HG03159 (cell line): ENCODE measurements at regions not wholly inside any gene's neighbourhood (a gene's known extent, or its start where the extent isn't known, plus 50 kb on each side); places are given as distances from the start of the nearest gene placed in this dataset.

ENCODE experiments used
- ATAC-seq: cut with Tn5 transposase; IDR thresholded peaks from one replicate; pipeline ENCODE4 v1.9.1; 2021; ENCODE audit warnings: mild to moderate bottlenecking, moderate library complexity; ENCODE audit not compliant: unreplicated experiment

GRCh38 chr10:78756604-78757343 lies 312.0 kb upstream of the ZMIZ1 start:
- no peak for ATAC-seq

DNA sequence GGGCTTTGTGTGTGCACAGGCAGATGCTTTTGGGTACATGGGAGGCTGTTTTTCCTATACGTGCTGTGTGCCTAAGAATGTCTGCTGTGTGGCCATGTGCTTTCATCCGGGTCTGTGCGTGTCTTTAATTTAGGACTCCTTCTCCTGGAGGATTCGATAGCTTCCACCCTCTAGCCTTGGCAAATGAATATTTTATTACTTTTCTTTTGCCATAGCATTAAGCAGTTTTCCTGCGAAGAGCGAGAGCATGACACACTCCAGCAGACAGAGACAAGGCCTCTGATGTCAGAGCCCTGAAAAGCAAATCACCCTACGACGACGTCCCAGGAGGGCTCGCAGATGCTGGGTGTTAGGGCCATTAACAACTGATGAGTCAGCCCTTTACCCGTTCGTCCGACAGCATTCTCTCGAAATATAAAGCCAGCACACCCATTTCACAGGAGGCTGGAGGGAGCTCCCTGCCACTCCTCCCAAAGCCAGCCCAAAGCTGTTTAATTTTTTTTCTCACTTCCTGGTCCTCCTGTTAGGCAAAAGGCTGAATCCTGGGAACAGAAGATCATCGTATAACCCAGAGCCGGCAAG lies 311.3 kb upstream of the ZMIZ1 start:
- ATAC-seq, result no peak

DNA sequence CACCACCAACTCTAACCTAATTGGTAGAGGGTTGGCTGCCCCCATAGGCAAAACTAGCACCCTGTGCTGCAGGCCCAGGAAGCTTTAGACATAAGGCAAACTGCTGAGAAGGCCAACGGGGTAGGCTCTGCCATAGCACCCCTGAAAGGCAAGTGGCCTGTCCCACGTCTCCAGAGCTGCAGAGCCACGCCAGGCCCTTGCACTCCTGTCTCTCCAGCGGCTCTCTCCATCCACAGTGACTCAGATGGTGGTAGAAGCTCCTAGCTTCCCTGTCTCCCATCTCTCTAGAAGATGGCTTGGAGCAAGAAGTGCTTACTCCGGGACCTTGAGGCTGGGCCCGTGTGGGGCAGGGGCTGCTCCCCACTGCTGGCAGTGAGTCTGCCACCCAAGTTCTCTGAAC lies 310.6 kb upstream of the ZMIZ1 start:
- no peak for ATAC-seq

GRCh38 chr10:78759456-78760120 lies 309.2 kb upstream of the ZMIZ1 start:
- ATAC-seq, result no peak

DNA sequence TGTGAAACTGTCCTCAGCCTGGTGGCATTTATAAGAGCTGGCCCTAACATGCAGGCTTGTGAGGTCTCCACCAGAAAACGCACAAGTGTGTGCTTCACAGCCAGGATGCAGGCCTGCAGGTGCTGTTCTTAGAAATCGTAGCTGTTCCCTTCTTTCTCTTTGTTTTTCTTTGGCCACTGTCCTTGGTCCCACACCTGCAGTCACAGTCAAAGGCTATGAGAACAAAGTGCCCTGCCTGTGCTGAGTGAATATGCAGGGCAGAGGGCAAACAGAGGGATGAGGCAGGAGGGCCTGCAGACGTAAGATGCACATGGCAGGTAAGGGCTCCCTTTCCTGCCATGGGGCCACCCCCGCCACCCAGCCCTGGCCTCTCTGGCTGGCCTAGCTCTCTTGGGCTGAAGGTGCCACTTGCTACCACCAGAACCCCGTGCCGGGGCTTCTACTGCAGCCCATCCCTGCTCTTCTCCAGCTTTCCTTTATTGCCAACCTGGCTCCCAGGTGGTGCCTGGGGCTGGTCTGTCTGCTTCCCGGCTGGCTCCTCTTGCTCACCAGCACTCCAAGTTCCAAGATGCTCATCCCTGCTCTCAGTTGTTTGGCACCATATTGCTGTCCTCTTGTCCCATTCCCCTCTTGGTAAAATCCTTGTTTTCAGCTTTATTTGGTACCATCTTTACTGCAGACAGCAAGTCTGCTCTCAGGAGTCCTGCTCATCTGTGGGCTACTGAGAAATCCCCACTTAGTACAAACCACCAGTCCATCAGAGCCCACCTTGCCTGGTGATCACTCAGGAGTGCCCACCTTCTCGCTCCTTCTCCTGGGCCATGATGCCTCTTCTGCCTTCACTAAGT lies 308.1 kb upstream of the ZMIZ1 start:
- ATAC-seq, result no peak

DNA sequence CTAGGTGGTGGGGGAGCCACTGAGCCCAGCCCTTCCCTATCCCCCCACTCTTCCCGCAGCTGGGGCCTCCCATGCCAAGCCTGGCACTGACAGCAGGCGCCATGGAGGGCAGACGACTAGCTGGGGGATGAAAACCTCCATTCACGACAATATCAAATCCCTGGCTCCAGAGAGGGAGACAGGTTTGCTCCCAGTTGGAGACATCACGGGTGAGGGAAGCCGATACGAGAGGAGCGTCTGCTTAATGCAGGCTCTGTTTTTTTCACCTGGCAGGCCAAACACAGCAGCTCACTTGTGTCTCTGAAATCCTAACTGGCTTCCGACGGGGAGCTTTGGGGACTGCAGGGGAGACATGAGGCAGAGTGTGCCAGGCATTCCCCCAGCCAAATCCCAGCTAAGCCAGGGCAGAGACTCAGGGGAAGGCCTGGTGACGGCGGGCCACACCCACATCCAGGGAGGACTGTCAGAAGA lies 307.4 kb upstream of the ZMIZ1 start:
- ATAC-seq, result no peak

DNA sequence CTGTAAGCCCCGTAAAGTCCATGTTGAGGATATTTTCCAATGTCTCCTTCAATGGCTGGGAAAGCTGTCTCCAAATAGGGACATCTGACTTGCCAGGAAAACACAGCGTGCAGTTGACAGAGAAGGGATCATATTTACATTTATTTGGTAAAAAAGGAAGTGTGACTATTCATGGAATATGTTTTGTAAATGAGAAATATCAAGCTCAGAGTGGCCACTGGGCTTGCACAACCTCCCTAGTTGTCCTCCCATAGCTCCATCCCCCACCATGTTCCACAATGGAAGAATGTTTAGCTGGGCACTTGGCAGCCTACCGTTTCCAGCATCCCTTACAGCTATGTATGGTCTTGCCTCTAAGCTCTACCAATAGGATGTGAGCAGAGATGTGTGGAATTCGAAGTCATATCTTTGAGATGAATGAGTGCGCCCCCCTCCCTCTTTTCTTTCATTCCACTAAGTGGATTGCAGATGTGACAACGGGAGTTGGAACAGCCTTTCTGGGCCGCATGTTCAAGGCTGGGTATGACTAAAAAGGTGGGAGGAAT lies 306.6 kb upstream of the ZMIZ1 start:
- no peak for ATAC-seq

DNA sequence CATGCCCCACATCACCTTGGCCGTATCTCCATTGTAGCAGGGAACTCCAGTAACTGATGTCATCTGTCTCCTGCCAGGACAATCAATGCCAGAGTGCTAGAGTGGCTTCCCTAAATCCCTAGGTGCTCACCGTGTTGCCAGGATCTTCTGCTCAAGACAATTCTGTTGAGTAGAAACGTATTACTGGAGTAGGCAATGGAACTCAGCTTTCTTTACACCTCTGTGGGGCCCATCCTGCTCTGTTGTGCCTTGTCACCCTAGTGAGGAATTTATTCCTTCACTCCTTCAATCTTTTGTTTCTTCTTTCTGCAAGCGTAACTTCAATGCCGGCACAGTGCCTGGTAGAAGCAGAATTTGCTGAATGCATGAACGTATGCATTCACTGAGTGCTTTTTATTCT lies 305.5 kb upstream of the ZMIZ1 start:
- ATAC-seq, result no peak

GRCh38 chr10:78763651-78764395 lies 304.9 kb upstream of the ZMIZ1 start:
- no peak for ATAC-seq

DNA sequence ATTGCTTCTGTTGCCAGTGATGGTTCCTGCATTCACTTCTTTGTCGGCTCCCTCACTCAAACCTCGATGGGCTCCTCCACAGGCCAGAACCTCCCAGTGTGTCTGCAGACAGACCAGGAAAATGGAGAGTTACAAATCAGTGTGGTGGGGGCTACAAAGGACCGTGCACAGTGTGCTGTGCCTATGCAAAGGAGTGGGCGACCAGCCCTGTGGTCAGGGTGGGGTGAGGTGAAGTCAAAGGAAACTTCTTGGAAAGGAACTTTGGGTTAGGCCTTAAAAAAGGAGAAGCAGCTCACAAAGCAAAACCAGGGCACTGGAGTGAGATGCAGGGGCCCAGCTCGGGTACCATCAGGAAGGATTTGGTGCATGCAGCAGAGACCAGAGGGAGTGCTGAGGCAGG lies 304.3 kb upstream of the ZMIZ1 start:
- no peak for ATAC-seq

DNA sequence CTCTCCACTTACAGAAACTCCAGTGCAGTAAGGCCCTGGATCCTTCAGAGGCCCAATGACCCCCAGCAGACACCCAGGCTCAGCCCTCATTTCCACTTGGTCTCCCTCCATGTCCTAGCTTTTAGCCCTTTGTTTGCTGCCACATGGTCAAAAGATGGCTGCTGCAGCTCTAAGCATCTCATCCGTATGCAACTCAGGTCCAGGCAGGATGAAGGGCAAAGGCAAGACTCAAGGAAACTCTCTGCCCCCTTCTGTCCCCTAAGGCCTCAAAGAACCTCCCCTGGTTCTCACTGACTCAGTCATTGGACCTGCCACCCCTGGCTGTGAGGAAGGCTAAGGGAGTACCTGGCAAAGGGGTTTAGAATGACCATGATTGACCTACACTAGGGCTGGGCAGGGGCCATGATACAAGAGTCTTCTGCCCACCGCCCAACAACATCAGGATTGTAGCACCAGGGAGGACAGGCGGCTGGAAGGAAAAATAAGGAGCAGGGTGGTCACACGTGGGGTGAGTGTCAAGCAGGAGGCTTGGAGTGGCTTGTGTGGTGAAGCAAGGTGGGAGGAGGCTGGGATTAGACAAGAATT lies 303.8 kb upstream of the ZMIZ1 start:
- ATAC-seq, result no peak

GRCh38 chr10:78765726-78766335 lies 302.9 kb upstream of the ZMIZ1 start:
- no peak for ATAC-seq

DNA sequence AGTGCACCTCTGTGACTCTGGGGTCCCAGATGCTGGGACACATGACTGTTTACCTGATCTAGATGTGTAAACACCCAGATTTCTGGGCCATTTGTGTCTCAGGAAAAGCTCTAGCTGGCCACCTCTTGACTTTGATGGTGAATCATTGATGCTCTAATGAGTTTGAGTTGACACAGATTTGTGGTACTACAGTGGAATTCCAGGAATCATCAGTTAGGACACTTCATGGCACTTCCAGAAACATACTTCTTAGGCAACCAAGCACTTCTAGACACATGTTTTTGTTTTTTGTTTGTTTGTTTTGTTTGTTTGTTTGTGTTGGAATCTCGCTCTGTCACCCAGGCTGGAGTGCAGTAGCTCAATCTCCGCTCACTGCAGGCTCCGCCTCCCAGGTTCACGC lies 302.2 kb upstream of the ZMIZ1 start:
- no peak for ATAC-seq

DNA sequence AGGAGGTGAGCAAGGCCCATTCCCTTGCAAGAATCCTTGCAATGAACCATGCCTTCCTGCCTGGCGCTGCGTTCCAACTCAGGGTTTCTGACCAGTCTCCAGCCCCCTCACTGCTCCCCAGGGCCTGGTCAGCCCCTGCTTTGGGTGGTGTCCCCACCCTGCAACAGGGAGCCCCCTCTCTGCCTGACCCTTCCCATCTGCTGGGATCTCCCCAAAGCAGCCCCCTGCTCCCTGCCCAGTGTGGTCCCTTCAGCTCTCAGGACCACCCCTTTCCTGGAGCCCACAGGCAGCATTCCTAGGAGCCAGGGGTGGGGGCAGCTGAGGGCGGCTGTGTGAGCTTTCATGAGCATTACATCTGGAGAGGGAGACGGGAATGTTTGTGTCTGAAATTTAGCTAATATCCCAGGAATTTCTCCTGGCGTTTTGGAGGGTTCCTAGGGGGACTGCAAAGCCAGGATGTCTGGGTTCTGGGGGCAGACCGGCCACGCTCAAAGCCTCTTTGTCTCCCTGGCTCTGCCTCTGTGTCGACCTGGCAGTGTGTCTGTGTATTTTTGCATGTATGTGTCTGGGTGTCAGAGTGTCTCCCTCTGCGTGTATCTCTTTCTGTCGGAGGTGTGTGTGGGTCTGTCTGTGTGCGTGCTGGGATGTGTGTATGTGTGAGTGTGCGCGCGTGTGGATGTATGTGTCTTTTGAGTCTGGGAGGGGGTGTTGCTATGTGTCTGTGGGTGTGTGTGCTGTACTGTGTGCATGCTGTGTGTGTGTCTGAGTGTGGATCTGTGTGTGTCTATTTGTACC lies 300.5 kb upstream of the ZMIZ1 start:
- no peak for ATAC-seq

DNA sequence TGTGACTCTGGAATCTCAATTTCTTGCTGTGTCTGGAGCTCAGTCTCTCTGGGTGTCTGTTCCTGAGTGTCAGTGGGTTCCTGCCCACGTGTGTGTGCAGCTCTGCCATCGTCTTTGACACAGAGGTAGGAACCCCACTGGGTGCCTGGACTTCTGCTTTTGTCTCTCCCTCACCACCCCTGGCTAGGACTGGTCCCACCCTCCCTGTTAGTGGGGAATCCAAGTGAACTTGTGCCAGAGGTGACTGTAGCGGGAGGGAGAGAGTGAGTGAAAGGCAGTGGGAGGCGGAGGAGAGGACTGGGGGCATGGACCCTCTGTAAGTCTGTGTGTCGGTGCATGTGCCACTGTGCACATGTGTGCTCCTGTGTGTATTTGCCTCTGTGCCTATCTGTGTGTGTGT lies 299.9 kb upstream of the ZMIZ1 start:
- ATAC-seq, result no peak

DNA sequence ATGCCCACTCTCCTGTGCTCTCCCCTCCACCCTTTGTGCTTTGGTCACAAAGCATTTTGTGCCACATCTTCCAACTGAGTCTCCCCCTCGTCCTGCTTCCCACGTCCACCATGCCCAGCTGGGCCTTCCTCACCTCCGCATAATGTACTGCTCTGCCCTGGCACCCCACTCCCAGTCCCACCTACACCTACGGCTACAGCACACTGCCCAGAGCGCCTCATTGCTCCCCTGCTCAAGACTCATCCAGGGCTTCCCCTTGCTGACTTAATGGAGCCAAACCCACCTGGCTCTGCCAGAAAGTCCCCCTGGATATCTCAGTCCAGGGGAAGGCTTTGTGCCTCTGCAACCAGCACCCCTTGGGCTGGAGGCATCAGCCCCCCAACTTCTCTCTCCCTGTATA lies 299.2 kb upstream of the ZMIZ1 start:
- no peak for ATAC-seq

- ATAC-seq, result no peak
These were observed 298.3 kb upstream of the ZMIZ1 start for GRCh38 chr10:78770167-78771090.

- ATAC-seq, result no peak
These were observed 297.5 kb upstream of the ZMIZ1 start for GRCh38 chr10:78771260-78771659.
